Choroid plexus epithelial cell (primary cell): ENCODE measurements at regions not wholly inside any gene's neighbourhood (a gene's known extent, or its start where the extent isn't known, plus 50 kb on each side); places are given as distances from the start of the nearest gene placed in this dataset.
"Not testable (repeated sequence)": the region's sequence is repeated elsewhere in the genome, so short reads cannot be mapped to it uniquely, and the experiment has no call there.

Source experiments
- DNase-seq: peaks from one replicate; pipeline ENCODE4 v3.0.0-alpha.2; 2010; ENCODE audit warnings: low read depth
- H3K4me3 ChIP-seq: 2 replicates; pipeline ENCODE4 v1.5.1; 2011; ENCODE audit warnings: low read depth, mild to moderate bottlenecking, control low read depth, low read length, moderate library complexity
- CTCF ChIP-seq: conservative IDR thresholded peaks from 2 replicates; pipeline ENCODE4 v1.5.1; 2011; ENCODE audit warnings: low read depth, mild to moderate bottlenecking, control low read depth, inconsistent platforms, low read length, moderate library complexity

- no peak for TF ChIP-seq CTCF
- H3K4me3 ChIP-seq: no peak overlapping the region
- DNase-seq: no peak
These were observed 111.8 kb upstream of the TLE1 start for GRCh38 chr9:81801190-81801589.

GRCh38 chr9:81804306-81804705 lies 115.0 kb upstream of the TLE1 start:
- no peak for TF ChIP-seq CTCF
- peak; percentile 16 for DNase-seq
- no peak overlapping the region for H3K4me3 ChIP-seq

GRCh38 chr9:81811688-81812087 lies 116.5 kb upstream of the SPATA31D4 start:
- H3K4me3 ChIP-seq, DNase-seq: not testable (repeated sequence)

- no peak overlapping the region for H3K4me3 ChIP-seq
- TF ChIP-seq CTCF: no peak
- DNase-seq: no peak
These were observed 113.8 kb upstream of the SPATA31D4 start for GRCh38 chr9:81814401-81814793.

DNA sequence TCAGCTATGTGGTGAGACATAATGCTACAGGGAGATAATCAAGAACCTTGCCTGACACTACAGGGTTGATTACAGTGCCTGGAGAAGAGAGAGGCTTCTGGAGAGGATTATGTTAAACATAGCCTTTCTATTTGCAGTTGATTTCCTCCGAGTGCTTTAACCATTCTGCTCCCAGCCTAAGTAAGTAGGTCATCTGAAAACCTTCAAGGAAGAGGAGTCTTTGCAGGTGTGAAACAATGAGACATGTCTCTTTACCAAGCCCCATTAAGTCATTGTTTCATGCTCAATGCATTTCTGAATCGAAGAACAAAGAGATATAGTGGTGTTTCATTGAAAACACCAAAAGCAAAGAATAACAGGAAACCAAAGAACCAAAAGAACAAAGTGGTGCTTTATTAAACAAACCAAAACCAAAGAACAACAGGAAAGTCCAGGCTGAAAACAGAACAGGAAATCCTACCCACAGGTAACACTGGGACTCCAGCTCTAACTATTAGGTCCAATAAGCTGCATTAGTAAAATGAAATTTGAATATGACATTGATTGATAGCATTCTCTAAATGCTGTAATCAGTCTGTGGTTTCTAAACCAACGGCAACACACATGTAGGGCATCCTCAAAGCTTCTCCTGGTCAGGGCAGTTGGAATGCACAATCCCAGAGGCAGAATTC lies 113.3 kb upstream of the SPATA31D4 start:
- no peak for DNase-seq
- TF ChIP-seq CTCF: no peak

GRCh38 chr9:81815781-81816180 lies 112.4 kb upstream of the SPATA31D4 start:
- TF ChIP-seq CTCF: no peak
- H3K4me3 ChIP-seq: no peak overlapping the region
- no peak for DNase-seq

More for the DNA sequence above, 113.3 kb upstream of the SPATA31D4 start:
- H3K4me3 ChIP-seq: no peak overlapping the region

- no peak for DNase-seq
- no peak overlapping the region for H3K4me3 ChIP-seq
- no peak for TF ChIP-seq CTCF
These were observed 109.1 kb upstream of the SPATA31D4 start for GRCh38 chr9:81819155-81819554.
